NCI-H1092 (cell line): ENCODE measurements at regions not wholly inside any gene's neighbourhood (a gene's known extent, or its start where the extent isn't known, plus 50 kb on each side); places are given as distances from the start of the nearest gene placed in this dataset.
A peak's percentile ranks its signal among the peaks of the same experiment; 100 is the strongest.

ENCODE experiments used
- DNase-seq: peaks from one replicate; lab custom pipeline; 2025; lab: John Stamatoyannopoulos, UW

DNA sequence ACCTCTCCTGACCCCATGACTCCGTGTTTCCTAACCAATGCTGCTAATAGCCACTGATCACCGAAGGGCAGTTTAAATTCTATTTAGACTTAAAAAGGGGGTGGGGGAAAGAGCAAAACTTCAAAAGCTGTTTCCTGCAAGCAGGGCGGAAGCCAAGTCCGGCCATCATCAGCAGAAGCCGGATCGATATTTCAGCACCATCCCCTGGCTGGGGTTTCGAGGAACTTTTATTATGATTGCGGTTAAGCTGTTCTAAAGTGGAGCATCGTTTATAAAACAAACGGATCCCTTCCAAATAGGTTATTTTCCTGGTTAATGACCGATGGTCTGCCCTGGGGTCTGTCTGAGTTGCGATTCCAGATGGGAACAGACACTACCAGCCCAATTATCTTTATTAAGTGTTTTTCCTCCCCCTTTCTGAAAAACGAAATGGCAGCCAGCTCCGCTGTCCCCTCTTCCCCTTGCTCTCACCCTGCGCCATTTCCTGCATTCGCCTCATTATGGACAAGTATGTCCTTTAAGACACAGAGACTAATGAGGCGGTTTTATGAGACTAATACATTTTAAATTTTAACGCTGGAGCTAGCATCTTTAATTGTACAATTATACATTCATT, 76.1 kb upstream of the IRX3 start:
- DNase-seq: peak; percentile 12

DNA sequence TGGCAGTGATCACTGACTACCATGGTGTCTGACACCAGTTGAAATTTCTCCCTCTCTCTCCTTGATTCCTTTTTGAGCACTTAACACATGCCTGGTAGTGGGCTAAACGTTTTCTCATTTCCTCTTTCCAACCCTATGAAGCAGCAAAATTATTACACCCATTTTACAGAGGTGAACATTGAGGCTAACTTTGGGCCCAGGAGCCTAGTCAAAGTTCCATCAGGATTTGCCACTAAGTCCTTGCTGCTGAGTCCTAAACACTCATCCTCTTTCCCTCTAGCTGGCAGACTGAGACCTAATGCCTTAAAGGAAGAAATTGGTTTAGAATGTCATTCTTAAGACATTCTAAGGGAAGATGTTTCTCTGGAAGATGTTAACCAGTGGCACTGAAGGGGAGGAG, 74.7 kb upstream of the IRX3 start:
- no peak for DNase-seq

DNA sequence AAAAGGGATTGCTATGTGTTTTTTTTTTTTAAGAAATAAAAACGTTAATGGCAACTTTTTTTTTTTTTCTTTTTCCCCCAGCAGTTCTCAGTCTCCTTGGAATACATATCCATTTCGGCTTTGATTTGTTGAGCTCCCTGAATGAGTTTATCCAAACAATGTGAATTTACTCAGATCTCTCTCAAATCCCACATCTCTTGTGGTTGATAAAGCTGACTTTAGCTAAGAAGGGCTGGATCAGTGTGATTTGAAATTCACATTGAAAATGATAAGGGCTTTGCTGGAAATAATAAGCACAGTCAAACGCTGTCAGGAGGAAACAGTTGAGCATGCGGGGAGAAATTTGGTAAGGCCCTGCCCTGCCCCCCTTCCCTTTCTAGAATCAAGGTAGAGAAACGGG, 74.1 kb upstream of the IRX3 start:
- no peak for DNase-seq

DNA sequence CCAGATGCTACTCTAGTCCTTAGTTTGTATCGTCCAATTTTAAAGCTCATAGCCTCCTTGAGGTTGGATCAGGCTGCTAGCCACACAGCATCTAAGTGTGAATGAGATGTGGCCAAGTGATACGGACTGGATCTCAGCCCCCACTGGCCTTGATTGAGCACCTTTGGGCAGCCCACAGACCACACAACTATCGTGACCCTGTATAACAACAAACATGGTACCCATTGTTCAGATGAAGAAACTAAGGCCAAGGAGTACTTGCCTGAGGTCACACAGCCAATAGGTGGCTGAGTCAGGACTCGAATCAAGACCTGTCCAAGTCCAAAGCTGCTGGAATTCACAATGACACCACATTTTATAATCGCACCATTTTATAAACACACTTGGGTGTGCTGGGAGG, 73.0 kb upstream of the IRX3 start:
- DNase-seq: no peak

DNA sequence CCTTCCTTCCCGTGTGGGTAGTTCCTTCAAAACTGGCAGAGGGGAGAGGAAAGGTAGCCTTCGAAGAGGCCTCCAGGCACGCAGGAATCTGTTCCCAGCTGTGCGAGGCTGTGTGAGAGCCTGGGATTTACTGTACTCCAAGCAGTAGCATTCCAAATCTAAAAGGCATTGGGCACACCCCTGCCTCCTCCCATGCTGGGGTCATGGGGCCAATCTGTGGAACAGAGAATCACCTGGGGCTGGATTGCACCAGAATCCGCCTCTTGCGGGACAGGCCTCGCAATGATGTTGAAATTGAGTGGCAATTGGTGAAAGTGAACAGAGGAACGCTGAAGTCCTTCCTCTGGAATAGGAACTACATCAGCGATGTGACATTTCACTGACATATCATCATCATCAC, 72.5 kb upstream of the IRX3 start:
- no peak for DNase-seq

DNA sequence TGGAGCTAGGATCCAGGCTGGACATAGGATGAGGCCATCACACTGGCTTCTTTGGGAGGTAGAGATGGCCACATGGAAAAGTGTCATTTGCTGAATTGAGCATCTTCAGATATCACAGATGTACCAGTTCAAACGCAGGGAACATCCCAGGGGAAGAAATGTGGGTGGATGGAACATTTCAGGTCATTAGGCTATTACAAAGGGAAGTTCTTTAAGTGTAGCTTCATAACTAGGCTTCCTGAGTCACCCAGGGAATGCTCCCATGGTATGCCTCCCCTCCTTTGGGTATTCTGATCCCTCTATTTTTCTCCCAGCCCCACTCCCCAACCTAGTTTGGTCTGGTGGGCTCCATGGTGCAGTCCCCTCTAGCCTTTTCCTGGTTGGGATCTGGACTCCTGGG, 69.8 kb upstream of the IRX3 start:
- DNase-seq: no peak

DNA sequence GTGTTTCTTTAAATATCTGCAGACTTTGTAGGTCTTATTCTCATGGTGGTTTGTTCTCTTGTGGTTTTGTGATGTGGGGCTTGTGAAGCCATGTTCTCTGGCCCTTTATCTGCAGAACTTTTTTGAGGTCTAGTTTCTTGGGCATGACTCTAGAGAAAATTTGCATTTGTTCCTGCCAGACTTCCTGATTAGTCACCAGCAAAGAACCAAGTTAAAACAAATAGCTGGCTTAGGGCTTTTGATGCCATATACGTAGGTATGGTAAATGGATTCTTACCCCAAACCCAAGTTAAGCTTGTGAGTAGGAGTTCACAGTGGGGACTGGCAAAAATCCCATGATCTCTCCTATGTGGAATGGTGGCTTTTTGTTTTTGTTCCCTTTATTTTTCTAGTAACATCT, 68.7 kb upstream of the IRX3 start:
- DNase-seq: no peak

DNA sequence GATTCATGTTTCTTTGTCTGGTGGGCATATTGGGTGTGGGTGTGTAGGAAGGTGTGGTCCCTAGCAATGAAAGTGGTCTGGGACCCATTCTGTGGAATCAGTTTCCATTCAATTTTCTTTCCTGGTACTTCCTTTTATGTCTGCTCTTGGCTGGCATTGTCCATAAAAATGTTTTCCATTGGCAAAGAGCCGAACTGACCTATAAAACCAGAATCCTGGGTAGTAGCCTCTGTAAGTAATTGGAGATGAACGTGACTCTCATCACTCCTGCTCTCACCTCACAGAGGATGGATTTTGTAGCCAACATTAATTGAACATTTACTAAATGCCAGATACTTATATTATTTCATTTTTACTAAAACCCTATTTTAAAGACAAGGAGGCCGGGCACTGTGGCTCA, 66.5 kb upstream of the IRX3 start:
- DNase-seq: no peak

DNA sequence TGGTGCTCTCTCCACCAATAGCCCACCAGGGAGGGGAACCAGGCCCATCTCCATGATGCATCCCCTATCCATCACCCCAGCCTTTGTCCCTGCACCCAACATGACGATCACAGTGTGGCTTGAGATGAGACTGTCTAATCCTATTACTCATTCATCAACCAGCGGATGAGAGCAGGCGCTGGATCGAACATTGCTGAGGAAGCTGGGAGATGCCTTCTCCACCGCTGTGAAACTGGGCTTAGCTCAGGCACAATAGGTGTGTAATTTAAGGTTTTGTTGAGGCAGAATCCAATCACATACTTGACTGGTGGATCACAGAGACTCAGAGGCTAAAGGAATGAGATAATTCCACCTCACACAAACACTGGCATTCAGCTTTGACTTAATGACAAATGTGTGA, 64.6 kb upstream of the IRX3 start:
- DNase-seq: no peak

DNA sequence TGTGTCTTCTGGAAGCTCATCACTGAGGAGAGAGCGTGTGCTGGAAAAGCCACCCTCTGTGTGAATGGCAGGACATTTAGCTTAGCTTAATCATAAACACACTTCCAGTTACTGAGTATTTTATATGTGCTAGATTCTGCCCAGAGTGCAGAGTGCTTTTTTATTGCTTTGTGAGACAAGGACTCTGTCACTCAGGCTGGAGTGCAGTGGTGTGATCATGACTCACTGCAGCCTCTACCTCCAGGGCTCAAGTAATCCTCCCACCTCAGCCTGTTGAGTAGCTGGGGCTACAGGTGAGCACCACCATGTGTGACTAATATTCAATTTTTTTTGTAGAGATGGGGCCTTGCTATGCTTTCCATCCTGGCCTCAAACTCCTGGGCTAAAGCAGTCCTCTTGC, 61.4 kb upstream of the IRX3 start:
- no peak for DNase-seq

DNA sequence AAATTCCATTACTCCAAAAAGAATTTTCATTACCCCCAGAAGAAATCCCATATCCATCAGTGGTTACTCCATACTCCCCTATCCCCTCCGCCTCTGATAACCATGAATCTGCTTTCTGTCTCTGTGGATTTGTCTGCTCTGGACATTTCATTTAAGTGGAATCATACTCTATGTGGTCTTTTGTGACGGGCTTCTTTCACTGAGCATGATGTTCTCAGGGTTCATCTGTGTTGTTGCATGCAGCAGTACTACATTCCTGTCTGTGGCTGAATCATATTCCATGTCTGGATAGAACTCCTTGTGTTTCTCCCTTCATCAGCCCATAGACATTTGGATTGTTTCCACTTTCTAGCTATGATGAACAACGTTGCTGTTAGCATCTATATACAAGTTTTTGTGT, 59.5 kb upstream of the IRX3 start:
- no peak for DNase-seq

DNA sequence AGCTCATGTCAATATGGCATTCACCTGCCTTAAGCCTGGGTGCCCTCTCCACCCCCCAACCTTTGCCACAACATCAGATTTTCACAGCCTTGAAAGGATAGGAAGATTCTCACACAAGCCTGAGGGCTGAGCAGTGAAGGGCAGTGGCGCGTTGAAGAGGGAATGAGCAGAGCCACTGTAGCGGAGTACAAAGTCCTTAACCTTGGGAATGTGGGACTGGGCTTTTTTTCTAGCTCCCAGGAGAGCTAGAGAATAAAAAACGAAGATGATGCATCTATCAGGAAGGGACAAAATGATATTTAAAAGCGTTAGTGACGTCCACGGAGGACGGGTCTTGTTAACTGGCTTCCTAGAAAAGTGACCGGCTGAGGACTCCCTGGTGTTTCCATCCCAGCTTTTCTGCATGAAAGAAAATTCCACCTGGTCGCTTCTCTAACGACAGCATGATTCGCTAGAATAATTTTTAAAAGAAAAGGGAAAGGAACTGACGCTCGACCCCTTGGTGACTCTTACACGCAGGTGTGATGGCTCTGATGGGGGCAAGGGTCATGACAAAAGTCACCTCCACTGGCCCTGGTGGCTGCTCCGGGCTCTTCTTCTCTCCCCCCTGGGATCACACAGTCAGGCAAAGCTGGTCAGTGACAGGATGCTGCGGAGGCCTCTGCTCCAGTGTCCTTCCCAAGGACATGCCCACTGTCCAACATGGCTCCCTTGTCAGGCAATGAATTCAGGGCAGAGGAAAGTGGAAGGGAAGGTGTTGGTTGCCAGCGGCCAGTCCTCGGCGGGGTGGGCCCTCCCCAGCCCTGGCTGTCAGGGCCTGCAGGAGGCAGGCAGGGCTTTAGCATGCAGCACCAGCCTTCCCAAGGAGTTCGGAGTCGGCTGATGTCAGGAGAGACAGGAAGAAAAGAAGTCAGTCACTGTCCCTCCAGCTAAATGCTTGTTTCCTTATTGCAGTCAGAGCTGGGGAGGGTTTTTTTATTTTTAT, 58.4 kb upstream of the IRX3 start:
- DNase-seq: no peak

DNA sequence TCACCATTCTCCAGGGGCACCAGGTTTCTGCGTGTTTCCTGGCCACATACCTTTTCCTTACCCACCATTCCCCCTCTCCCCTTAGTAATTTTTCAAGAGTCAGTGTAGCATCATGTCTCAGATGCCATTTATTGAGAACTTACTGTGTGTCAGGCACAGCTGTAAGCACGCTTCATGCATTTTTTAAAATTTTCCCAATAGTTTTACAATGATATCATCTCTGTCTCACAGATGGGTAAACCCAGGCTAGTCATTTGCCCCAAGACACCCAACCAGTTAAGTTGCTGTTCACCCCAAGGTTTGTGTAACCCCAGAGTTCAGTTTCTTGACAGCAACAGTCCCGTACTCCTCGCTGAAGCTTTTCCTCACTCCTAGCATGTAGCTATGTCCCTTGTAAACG, 56.4 kb upstream of the IRX3 start:
- DNase-seq: no peak

DNA sequence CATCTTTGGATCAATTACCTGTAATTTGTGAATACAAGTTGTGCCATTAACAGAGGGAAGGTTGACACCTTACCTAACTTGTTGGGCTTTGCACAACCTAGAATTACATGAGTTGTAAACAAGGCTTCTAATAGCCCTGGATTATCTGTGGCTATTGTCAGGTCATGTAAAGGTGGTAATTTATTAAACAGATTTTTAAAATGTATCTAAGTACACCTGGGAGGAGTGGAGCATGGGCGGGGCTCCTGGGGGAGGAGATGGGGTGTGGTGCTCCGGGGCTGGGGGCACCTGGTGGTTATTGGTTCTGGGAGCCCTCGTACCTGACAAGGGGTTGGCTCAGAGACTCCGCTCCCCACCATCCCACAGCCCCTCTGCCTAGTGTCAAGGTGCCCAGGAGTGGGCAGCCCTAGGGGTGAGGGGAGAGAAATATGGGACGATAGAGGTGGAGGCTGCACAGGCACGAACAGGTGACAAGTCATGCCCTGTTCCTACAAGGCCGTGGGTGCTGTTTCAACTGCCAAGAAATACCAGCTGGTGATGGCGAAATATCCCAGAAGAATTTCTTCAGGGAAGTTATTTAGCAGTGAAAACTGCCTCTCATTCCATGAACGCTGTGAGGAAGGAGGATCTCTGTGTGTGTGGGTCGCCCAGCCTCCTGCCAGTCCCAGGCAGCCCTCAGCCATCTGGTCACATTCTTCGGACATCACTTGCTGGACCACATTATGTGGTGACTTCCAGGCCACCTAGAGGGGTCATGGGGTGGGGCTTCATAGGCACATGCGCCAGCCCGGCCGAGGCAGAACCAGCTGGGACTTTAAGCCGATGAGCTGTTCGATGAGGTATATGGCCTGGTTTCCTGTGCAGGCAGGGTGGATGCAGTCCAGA, 55.5 kb upstream of the IRX3 start:
- DNase-seq: no peak

DNA sequence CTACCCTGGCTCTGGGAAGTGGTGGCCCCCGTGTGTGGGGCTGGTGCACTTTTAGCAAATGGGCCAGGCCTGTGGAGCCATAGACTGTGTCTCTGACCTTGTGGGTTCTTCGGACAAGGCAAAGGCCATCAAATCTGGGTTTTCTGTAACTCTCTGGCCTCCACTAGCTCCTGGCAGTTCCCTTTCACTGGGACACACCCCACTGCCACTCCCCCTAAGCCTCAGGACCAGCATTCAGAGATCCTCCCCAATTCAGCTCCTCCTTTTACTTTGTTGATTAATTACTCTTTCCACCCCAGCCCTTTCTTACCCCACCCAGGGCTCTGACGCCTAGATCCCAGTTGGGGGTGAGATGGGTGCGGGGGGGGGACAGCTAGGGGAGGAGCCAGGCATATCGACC, 53.9 kb upstream of the IRX3 start:
- DNase-seq: no peak

DNA sequence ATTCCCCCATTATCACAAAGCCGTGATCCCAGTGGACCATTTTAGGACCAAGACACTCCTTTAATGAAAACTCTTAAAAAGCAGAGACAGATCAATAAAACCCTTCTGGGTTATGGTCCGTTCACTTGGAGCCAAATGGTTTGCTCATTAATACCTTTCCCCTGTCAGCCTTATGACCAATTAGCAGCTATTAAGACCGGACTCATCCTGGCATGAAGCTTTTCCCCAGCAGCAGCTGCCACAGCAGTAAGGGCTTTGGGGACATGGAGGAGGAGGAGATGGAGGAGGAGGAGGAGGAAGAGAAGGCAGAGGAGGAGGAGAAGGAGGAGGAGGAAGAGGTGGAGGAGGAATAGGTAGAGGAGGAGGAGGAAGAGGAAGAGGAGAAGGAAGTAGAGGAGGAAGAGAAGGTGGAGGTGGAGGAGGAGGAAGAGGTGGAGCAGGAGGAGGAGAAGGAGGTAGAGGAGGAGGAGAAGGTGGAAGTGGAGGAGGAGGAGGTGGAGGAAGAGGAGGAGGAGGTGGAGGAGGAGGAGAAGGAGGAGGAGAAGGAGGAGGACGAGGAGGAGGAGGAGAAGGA, 50.1 kb upstream of the IRX3 start:
- DNase-seq: no peak
